Activated CD8-positive, alpha-beta memory T cell treated with anti-CD3 and anti-CD28 coated beads for 24 hours (primary cell): ENCODE measurements at regions not wholly inside any gene's neighbourhood (a gene's known extent, or its start where the extent isn't known, plus 50 kb on each side); places are given as distances from the start of the nearest gene placed in this dataset.

ENCODE experiments used
- DNase-seq: peaks from one replicate; pipeline ENCODE4 v3.0.0-alpha.2; 2020

- DNase-seq, result no peak
These were observed 211.3 kb upstream of the NAV3 start for GRCh38 chr12:77619425-77619824.

GRCh38 chr12:77617818-77618217 is 212.9 kb upstream of the NAV3 start:
- DNase-seq, result no peak

DNA sequence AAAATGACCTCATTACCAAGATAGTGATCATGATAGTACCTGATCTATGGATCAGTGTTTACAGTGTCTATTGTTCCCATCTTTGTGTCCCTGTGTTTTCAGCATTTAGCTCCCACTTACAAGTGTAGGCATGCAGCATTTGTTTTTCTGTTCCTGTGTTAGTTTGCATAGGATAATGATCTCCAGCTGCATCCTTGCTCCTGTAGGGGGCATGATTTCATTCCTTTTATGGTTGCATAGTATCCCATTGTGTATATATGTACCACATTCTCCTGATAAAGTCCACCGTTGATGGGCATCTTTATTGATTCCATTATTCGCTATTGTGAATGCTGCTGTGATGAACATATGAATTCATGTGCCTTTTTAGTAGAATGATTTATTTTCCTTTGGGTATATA is 215.4 kb upstream of the NAV3 start:
- DNase-seq, result no peak

GRCh38 chr12:77613411-77613810 is 217.3 kb upstream of the NAV3 start:
- no peak for DNase-seq

DNA sequence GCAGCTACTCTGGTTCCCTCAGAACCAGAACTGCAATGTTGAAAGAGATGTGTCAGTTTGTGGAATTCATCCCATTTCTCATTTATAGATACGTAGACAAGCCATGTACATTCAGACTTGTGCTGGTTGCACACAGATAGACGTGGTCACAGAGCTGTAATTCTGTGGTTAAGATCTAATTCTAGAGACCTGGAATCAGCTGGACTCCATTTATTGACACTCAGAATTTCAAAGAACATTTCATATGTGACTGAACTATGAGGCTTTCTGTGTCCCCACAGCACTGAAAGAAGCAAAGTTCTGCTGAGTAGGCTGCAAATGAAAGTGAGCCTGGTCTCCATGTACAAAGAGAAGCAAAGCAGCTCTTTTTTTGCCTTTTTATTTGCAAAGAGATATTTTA is 220.2 kb upstream of the NAV3 start:
- no peak for DNase-seq

GRCh38 chr12:77609016-77609415 is 221.7 kb upstream of the NAV3 start:
- no peak for DNase-seq

GRCh38 chr12:77608271-77608824 is 222.3 kb upstream of the NAV3 start:
- DNase-seq, result no peak

DNA sequence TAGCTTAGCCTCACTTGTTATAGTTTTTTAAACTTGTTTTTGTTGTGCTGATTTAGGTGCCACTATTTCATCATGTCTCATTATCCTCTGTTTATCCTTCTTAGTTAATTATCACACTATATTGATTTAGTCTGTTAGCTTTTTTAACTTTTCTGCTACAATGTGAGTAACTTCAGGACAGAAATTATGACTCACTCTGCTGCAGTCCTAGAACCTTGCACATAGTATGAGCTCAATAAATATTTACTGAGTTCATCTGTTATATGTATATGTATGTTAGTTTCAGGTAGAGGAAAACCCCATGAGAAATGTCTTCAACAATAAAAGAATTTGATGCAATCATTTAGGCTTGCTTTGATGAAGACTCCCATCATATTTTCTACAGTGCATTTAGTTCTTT is 224.3 kb upstream of the NAV3 start:
- no peak for DNase-seq

GRCh38 chr12:77603946-77604345 is 226.7 kb upstream of the NAV3 start:
- no peak for DNase-seq

- DNase-seq, result no peak
These were observed 229.6 kb upstream of the NAV3 start for GRCh38 chr12:77601069-77601468.

DNA sequence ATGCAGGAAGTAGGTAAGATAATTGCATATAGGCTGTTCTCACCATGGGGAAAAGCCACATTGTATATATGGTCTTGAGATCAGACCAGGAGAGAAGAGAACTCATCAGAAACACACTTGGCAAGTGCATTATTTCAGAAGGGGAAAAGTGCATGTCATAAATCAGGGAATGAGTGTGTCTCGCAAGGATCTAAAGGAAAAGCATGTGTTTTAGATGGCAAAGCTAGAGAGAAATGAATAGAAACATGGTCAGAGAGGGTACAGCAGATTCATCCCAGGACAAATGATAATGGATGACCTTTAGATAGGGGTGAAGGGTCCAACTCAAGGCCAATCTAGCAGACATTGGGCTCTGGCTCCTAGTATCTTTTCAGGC is 230.2 kb upstream of the NAV3 start:
- DNase-seq, result no peak

GRCh38 chr12:77599782-77600467 is 230.8 kb upstream of the NAV3 start:
- DNase-seq, result no peak

DNA sequence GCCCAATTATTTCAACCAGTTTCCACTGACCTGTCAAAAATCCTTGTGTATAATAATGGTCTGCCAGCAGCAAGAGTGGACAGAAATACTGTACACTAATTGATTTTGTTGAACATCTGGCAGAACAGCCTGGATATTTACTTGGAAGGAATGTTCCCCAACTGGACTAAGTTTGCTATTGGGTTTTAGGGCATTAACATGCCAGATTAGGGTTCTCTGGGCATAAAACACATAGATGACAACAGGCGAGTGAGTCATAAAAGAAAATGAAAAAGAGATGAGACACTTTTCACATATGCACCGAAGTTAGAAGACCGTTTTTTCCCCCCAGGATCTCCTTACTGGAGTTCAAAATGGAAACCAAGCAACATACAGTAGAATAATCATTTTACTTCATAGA is 236.3 kb upstream of the NAV3 start:
- DNase-seq, result no peak

DNA sequence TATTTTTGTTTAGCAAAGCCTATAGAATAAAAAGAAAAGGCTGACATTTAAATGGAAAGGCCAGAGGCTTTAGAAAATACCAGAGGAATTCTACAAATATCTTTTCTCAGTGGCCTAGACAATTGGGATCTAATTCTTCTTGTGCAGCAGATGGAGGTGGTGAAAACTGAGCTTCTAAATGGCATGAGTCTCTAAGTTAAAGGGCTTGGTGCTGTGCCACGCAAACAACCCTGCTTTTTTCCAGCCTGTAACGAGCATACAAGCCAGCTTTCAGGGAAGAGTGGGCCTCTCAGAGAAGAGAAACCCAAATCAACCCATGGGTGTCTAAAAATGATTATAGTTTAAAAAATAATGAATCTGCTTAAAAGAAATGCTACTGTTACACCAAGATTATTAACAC is 237.9 kb upstream of the NAV3 start:
- DNase-seq, result no peak

- no peak for DNase-seq
These were observed 238.5 kb upstream of the NAV3 start for GRCh38 chr12:77591959-77592743.

GRCh38 chr12:77590306-77590705 is 240.4 kb upstream of the NAV3 start:
- no peak for DNase-seq

DNA sequence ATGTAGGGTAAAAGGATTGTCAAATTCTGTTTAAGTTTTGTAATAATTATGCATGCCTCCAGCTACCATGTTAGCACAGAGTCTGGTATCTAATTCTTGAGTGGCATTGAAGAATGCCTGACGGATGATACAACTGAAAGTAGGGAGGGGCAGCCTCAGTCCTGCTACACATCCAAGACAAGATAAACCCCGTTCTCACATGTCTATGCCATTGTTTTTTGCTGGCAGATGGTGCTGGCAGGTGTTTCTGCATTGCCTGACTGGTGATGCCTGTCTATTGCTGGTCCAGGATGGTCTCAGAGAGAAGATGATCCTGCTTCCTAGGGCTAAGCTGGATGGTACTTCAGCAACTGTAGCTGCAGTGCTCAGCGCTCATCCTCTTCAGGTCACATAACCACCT is 245.8 kb upstream of the NAV3 start:
- DNase-seq, result no peak

GRCh38 chr12:77578466-77579220 is 252.1 kb upstream of the NAV3 start:
- no peak for DNase-seq

DNA sequence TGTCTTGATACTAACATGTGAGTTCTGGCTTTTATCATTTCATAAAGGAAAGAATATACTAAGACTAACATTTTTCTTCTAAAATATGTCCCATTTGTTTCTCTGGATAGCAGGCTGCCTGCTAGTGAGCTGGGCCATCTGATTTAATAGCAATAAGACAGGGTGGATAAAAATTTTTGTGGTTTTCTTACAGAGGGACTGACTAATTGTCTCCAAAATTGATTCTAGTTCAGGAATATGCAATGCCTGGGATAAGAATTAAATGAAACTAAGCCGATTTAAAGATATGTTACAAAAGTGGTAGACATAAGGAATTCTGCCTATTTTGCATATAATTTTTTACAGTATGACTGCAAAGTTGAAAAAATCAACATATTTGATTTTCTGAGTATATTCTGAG is 252.9 kb upstream of the NAV3 start:
- no peak for DNase-seq

DNA sequence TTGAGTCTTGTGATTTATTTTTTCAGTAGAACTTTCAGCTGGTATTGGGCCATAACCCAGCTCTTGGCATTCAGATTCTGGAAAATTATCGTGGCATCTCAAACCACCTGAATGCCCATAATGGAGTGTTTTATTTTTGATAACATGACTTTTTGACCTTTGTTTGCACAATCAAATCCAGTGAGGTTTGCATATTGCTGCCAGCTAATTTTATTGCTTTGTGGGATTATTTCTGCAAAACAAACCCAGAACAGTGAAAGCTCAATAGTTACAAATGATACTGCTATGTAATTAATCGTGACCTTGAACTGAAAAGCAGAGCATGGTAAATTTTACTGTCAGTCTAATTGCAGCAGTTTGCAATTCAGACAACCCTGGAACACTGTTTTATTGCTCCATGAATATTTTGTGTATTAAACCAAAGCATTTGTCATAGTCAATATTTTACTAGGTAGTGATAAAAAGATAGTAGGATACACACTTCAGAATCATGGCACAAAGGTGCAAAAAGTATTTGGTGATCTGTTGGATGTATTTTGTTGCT is 255.2 kb upstream of the NAV3 start:
- no peak for DNase-seq

DNA sequence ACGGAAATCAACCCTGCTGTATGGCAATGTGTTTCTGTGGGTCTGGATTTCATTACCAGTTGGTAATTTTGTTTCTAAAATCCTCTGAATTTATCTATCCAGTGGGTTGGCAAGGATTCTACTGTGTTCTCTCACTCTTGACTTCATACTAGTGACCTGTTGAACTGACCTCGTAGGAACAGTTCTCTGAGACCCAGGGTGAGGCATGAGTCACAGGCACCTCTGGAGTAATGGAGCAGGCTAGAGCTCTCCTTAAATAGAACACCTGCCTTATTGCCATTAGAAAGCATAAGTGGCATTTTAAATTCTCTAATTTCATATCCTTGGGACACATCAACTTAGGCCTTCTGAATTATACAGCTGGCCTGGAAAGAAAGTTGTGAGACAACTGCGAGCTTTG is 258.3 kb upstream of the NAV3 start:
- no peak for DNase-seq

- no peak for DNase-seq
These were observed 258.9 kb upstream of the NAV3 start for GRCh38 chr12:77571768-77572167.

DNA sequence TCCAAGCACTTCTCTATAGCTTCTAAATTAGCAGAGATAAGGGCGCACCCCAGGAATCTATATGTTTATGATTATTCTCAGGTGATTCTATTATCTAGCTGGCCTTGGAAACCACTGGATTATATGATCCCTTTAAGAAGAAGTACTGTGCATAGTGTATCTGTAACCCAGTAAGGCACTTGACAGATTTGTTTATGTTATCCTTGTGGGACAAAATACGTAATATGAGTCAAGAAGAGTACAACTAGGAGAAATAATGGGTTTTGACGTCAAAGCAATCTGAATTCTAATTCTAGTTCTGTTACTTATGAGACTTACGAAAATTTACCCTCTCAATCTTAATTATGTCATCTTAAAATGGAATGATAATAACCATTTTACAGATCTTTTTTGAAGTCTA is 259.6 kb upstream of the NAV3 start:
- DNase-seq, result no peak
